HPDE6-E6E7 (cell line): ENCODE measurements at regions not wholly inside any gene's neighbourhood (a gene's known extent, or its start where the extent isn't known, plus 50 kb on each side); places are given as distances from the start of the nearest gene placed in this dataset.

ENCODE experiments used
- DNase-seq: peaks from one replicate; pipeline ENCODE4 v3.0.0; 2011; ENCODE audit warnings: missing footprints; ENCODE audit errors: extremely low spot score

GRCh38 chr12:114774197-114774596 lies 90.2 kb upstream of the TBX3 start:
- DNase-seq, result no peak

- DNase-seq, result no peak
These were observed 86.3 kb upstream of the TBX3 start for GRCh38 chr12:114770323-114770722.

- no peak for DNase-seq
These were observed 85.7 kb upstream of the TBX3 start for GRCh38 chr12:114769634-114770033.

GRCh38 chr12:114767906-114768722 lies 84.1 kb upstream of the TBX3 start:
- DNase-seq, result no peak

GRCh38 chr12:114767084-114767760 lies 83.2 kb upstream of the TBX3 start:
- no peak for DNase-seq

- no peak for DNase-seq
These were observed 82.2 kb upstream of the TBX3 start for GRCh38 chr12:114765960-114766691.

GRCh38 chr12:114764510-114764909 lies 80.5 kb upstream of the TBX3 start:
- no peak for DNase-seq

GRCh38 chr12:114762490-114763110 lies 78.6 kb upstream of the TBX3 start:
- no peak for DNase-seq

- DNase-seq, result no peak
These were observed 76.3 kb upstream of the TBX3 start for GRCh38 chr12:114760151-114760877.

- DNase-seq, result no peak
These were observed 75.7 kb upstream of the TBX3 start for GRCh38 chr12:114759635-114760034.

- no peak for DNase-seq
These were observed 73.8 kb upstream of the TBX3 start for GRCh38 chr12:114757684-114758325.

- DNase-seq, result no peak
These were observed 68.2 kb upstream of the TBX3 start for GRCh38 chr12:114752217-114752616.

GRCh38 chr12:114751712-114752111 lies 67.7 kb upstream of the TBX3 start:
- no peak for DNase-seq

GRCh38 chr12:114750917-114751316 lies 66.9 kb upstream of the TBX3 start:
- no peak for DNase-seq

- no peak for DNase-seq
These were observed 65.1 kb upstream of the TBX3 start for GRCh38 chr12:114749065-114749464.

- no peak for DNase-seq
These were observed 63.3 kb upstream of the TBX3 start for GRCh38 chr12:114747012-114747858.

- DNase-seq, result no peak
These were observed 62.5 kb upstream of the TBX3 start for GRCh38 chr12:114746297-114747011.

GRCh38 chr12:114744691-114745090 lies 60.7 kb upstream of the TBX3 start:
- no peak for DNase-seq

GRCh38 chr12:114744285-114744684 lies 60.3 kb upstream of the TBX3 start:
- DNase-seq, result no peak
